HCT116 (cell line): ENCODE measurements at regions not wholly inside any gene's neighbourhood (a gene's known extent, or its start where the extent isn't known, plus 50 kb on each side); places are given as distances from the start of the nearest gene placed in this dataset.

Source experiments
- ATAC-seq: fragments of 200-7000 bp; cut with Tn5 transposase; 2 replicates; pipeline ENCODE4 v1.9.1; 2020; ENCODE audit warnings: mild to moderate bottlenecking, moderate library complexity
- BruUV-seq: library from RNA; stranded (reverse); fragments of 400-500 nt; replicated peaks from 2 replicates; lab custom pipeline; 2021; lab: Mats Ljungman, UMichigan
- CTCF ChIA-PET: fragments of 300-600 bp; sonication (Branson Sonifier 250); formaldehyde crosslinking; loops from one replicate; lab custom pipeline; 2021; ENCODE audit warnings: antibody characterized with exemption; lab: Charles Lee
- POLR2A ChIA-PET: fragments of 300-600, 350-600 bp; sonication (Branson Sonifier 250); formaldehyde crosslinking; loops from one replicate; lab custom pipeline; 2021; ENCODE audit warnings: antibody characterized with exemption; lab: Charles Lee
- RAD21 ChIA-PET, 2 experiments: fragments of 300-600 bp; sonication (Branson Sonifier 250); formaldehyde crosslinking; loops; one replicate each; lab custom pipeline; 2023; ENCODE audit warnings: low total read pairs in 2 of 2; ENCODE audit not compliant: uncharacterized antibody in 2 of 2, unreplicated experiment in 2 of 2, low non-redundant PET in 1 of 2; lab: Charles Lee
- DNase-seq: peaks from one replicate; pipeline ENCODE4 v3.0.0-alpha.2; 2010; ENCODE audit warnings: low read depth, low spot score
- H2AFZ ChIP-seq: fragments of 200-600 bp; shearing (Covaris generic), sonication (generic); 2 replicates; pipeline ENCODE4 v1.6.1; 2017; ENCODE audit warnings: low read depth, mixed run types, mixed read lengths, antibody characterized with exemption, low read length; ENCODE audit not compliant: poor library complexity, severe bottlenecking
- H3K27ac ChIP-seq: 2 replicates; pipeline ENCODE4 v1.5.1; 2012; ENCODE audit warnings: low read depth, low read length
- H3K27me3 ChIP-seq: fragments of 200-600 bp; sonication (generic); 2 replicates; pipeline ENCODE4 v1.6.1; 2016; ENCODE audit warnings: mixed run types, low read length, mixed read lengths; ENCODE audit not compliant: insufficient read depth
- H3K36me3 ChIP-seq, 2 experiments: fragments of 200-500 bp in 1 of 2; fragments of 200-600 bp in 1 of 2; sonication (Bioruptor generic) in 1 of 2; sonication (generic) in 1 of 2; 2 replicates each; pipeline versions ENCODE4 v1.5.1 to v1.6.1; 2014 to 2016; ENCODE audit warnings: low read length in 2 of 2, inconsistent platforms in 1 of 2, mixed read lengths in 1 of 2, mixed run types in 1 of 2; ENCODE audit not compliant: insufficient read depth in 2 of 2, control insufficient read depth in 1 of 2
- H3K4me1 ChIP-seq, 2 experiments: fragments of 200-600 bp in 1 of 2; sonication (generic) in 1 of 2; 2 replicates each; pipeline versions ENCODE4 v1.5.1 to v1.6.1; 2012 to 2017; ENCODE audit warnings: low read length in 2 of 2, inconsistent platforms in 1 of 2, mild to moderate bottlenecking in 1 of 2, mixed read lengths in 1 of 2, mixed run types in 1 of 2, moderate library complexity in 1 of 2; ENCODE audit not compliant: insufficient read depth in 2 of 2, control insufficient read depth in 1 of 2
- H3K4me2 ChIP-seq: fragments of 200-600 bp; sonication (generic); 2 replicates; pipeline ENCODE4 v1.6.1; 2017; ENCODE audit warnings: mixed run types, low read length, mixed read lengths
- H3K4me3 ChIP-seq, 2 experiments: fragments of 200-600 bp in 1 of 2; sonication (generic) in 1 of 2; replicated peaks in 1 of 2; 2 replicates each; pipeline ENCODE4 v1.5.1; 2011 to 2016; ENCODE audit warnings: low read length in 2 of 2, control low read depth in 1 of 2, low read depth in 1 of 2, mild to moderate bottlenecking in 1 of 2, mixed read lengths in 1 of 2, mixed run types in 1 of 2
- H3K79me2 ChIP-seq: fragments of 200-600 bp; sonication (generic); 2 replicates; pipeline ENCODE4 v1.6.1; 2017; ENCODE audit warnings: mild to moderate bottlenecking, mixed run types, low read length, moderate library complexity, mixed read lengths; ENCODE audit not compliant: insufficient read depth
- H3K9ac ChIP-seq: fragments of 200-600 bp; sonication (generic); 2 replicates; pipeline ENCODE4 v1.6.1; 2016; ENCODE audit warnings: low read length, mixed read lengths
- H3K9me2 ChIP-seq: fragments of 200-600 bp; sonication (generic), shearing (Covaris generic); 2 replicates; pipeline ENCODE4 v1.6.1; 2017; ENCODE audit warnings: mixed run types, mild to moderate bottlenecking, moderate library complexity; ENCODE audit not compliant: insufficient read depth
- H3K9me3 ChIP-seq, 2 experiments: fragments of 200-500 bp in 1 of 2; fragments of 200-600 bp in 1 of 2; sonication (Bioruptor generic) in 1 of 2; sonication (generic) in 1 of 2; 2 replicates each; pipeline ENCODE4 v1.6.1; 2014 to 2017; ENCODE audit warnings: low read length in 2 of 2, mixed read lengths in 2 of 2, inconsistent platforms in 1 of 2, low read depth in 1 of 2, mild to moderate bottlenecking in 1 of 2, mixed run types in 1 of 2, moderate library complexity in 1 of 2; ENCODE audit not compliant: control insufficient read depth in 1 of 2, insufficient read depth in 1 of 2
- H4K20me1 ChIP-seq: fragments of 200-600 bp; sonication (generic), shearing (Covaris generic); 2 replicates; pipeline ENCODE4 v1.6.1; 2017; ENCODE audit warnings: mixed run types, mild to moderate bottlenecking, moderate library complexity; ENCODE audit not compliant: insufficient read depth
- CBX3 ChIP-seq: IDR thresholded peaks from 2 replicates; pipeline ENCODE4 v1.6.1; 2012; ENCODE audit warnings: low read depth
- EGR1 ChIP-seq: IDR thresholded peaks from 2 replicates; pipeline ENCODE4 v1.6.1; 2012; ENCODE audit warnings: low read depth
- ELF1 ChIP-seq: IDR thresholded peaks from 2 replicates; pipeline ENCODE4 v1.6.1; 2012; ENCODE audit warnings: low read depth, borderline replicate concordance
- EZH2 ChIP-seq: fragments of 200-600 bp; sonication (generic); IDR thresholded peaks from 2 replicates; pipeline ENCODE4 v1.6.1; 2017; ENCODE audit warnings: antibody characterized with exemption, mixed run types
- EZH2phosphoT487 ChIP-seq: fragments of 200-600 bp; IDR thresholded peaks from 2 replicates; pipeline ENCODE4 v1.6.1; 2018; ENCODE audit warnings: antibody characterized with exemption, borderline replicate concordance
- FOSL1 ChIP-seq: IDR thresholded peaks from 2 replicates; pipeline ENCODE4 v1.6.1; 2012; ENCODE audit warnings: low read depth
- POLR2AphosphoS5 ChIP-seq: IDR thresholded peaks from 2 replicates; pipeline ENCODE4 v1.6.1; 2011; ENCODE audit warnings: mild to moderate bottlenecking, low read depth, low read length, moderate library complexity
- RAD21 ChIP-seq: IDR thresholded peaks from 2 replicates; pipeline ENCODE4 v1.6.1; 2012; ENCODE audit warnings: low read depth, mild to moderate bottlenecking
- SIN3A ChIP-seq: IDR thresholded peaks from 2 replicates; pipeline ENCODE4 v1.6.1; 2012; ENCODE audit warnings: low read depth
- SP1 ChIP-seq: IDR thresholded peaks from 2 replicates; pipeline ENCODE4 v1.6.1; 2012; ENCODE audit warnings: low read depth
- TCF7L2 ChIP-seq: IDR thresholded peaks from 2 replicates; pipeline ENCODE4 v1.7.0; 2011; ENCODE audit warnings: borderline replicate concordance, inconsistent platforms; ENCODE audit not compliant: insufficient read depth, insufficient read length; ENCODE audit errors: extremely low read depth
- YY1 ChIP-seq: IDR thresholded peaks from 2 replicates; pipeline ENCODE4 v1.6.1; 2011; ENCODE audit warnings: low read length, low read depth, moderate library complexity, mild to moderate bottlenecking; ENCODE audit not compliant: insufficient replicate concordance; ENCODE audit errors: extremely low read depth
- ZNF274 ChIP-seq: fragments of 200-500 bp; sonication (Bioruptor generic); IDR thresholded peaks from 2 replicates; pipeline ENCODE4 v1.6.1; 2014; ENCODE audit warnings: mild to moderate bottlenecking, low read depth, low read length, inconsistent platforms
- intact Hi-C: fragments of 100-400 bp; cut with micrococcal nuclease; formaldehyde crosslinking; loops from 2 replicates; pipeline ENCODE4 v1.10.0; 2022
- TF ChIP-seq, protein P1 (sequence below): IDR thresholded peaks from 2 replicates; pipeline ENCODE4 v1.6.1; 2012
- TF ChIP-seq, protein P2 (sequence below): IDR thresholded peaks from 2 replicates; pipeline ENCODE4 v1.6.1; 2012
- TF ChIP-seq, protein P3 (sequence below): IDR thresholded peaks from 2 replicates; pipeline ENCODE4 v1.6.1; 2011; ENCODE audit warnings: mild to moderate bottlenecking, low read length, moderate library complexity; ENCODE audit not compliant: insufficient replicate concordance; ENCODE audit errors: extremely low read depth
- TF ChIP-seq, protein P4 (sequence below): IDR thresholded peaks from 2 replicates; pipeline ENCODE4 v1.6.1; 2012; ENCODE audit warnings: low read depth

DNA sequence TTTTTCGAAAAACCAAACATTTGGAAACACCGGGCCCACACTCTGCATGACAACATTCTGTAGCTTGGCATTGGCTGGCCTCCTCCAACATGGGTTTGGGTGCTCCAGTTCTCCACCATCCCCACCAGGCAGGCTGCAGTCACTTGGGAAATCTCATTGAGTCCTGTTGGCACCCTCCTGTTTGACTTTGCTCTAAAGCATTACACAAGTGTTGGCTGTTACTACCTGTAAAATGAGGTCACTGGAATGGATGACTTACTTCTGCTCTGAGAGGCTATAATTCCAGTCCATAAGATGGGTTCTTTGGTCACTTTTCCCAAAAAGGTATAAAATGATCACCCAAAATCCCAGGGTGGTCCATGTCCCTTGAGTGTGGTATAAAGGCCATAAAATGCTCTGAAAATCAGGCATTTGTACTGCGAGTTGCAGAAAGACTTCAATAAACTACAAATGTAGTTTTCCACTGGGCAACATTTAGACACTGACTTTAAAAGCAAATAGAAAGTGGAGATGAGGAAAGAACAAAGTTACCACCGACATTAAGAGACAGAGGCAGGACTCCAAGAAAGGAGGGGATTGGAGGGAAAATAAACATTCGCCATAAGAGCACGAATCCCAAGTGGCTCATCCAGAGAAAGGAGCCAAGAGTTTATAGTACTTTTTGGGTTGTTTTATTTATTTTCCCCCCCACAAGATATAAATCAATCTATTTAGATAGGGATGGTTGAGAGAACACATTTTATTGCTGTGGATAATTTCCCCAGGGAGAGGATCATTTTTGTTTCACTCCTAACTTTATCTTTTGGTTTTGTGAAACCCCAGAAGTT, 295.1 kb downstream of the TLE1 start:
- RAD21 ChIA-PET: no interaction called here
- intact Hi-C loops: no loop called here
- CTCF ChIA-PET: no interaction called here
- ATAC-seq (no peak), DNase-seq (no peak)
- TF ChIP-seq SIN3A: no peak
- no peak for TF ChIP-seq POLR2AphosphoS5
- TF ChIP-seq RAD21: no peak
- TF ChIP-seq CBX3: no peak
- no peak for TF ChIP-seq EZH2
- no peak for TF ChIP-seq EZH2phosphoT487
- TF ChIP-seq ELF1: no peak
- TF ChIP-seq YY1: no peak
- no peak for TF ChIP-seq SP1
- TF ChIP-seq, protein P1, sequence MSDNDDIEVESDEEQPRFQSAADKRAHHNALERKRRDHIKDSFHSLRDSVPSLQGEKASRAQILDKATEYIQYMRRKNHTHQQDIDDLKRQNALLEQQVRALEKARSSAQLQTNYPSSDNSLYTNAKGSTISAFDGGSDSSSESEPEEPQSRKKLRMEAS: no peak
- no peak for TF ChIP-seq FOSL1
- TF ChIP-seq, protein P2, sequence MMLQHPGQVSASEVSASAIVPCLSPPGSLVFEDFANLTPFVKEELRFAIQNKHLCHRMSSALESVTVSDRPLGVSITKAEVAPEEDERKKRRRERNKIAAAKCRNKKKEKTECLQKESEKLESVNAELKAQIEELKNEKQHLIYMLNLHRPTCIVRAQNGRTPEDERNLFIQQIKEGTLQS: no peak
- TF ChIP-seq TCF7L2: no peak
- TF ChIP-seq, protein P3, sequence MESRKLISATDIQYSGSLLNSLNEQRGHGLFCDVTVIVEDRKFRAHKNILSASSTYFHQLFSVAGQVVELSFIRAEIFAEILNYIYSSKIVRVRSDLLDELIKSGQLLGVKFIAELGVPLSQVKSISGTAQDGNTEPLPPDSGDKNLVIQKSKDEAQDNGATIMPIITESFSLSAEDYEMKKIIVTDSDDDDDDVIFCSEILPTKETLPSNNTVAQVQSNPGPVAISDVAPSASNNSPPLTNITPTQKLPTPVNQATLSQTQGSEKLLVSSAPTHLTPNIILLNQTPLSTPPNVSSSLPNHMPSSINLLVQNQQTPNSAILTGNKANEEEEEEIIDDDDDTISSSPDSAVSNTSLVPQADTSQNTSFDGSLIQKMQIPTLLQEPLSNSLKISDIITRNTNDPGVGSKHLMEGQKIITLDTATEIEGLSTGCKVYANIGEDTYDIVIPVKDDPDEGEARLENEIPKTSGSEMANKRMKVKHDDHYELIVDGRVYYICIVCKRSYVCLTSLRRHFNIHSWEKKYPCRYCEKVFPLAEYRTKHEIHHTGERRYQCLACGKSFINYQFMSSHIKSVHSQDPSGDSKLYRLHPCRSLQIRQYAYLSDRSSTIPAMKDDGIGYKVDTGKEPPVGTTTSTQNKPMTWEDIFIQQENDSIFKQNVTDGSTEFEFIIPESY: no peak
- TF ChIP-seq ZNF274: no peak
- TF ChIP-seq, protein P4, sequence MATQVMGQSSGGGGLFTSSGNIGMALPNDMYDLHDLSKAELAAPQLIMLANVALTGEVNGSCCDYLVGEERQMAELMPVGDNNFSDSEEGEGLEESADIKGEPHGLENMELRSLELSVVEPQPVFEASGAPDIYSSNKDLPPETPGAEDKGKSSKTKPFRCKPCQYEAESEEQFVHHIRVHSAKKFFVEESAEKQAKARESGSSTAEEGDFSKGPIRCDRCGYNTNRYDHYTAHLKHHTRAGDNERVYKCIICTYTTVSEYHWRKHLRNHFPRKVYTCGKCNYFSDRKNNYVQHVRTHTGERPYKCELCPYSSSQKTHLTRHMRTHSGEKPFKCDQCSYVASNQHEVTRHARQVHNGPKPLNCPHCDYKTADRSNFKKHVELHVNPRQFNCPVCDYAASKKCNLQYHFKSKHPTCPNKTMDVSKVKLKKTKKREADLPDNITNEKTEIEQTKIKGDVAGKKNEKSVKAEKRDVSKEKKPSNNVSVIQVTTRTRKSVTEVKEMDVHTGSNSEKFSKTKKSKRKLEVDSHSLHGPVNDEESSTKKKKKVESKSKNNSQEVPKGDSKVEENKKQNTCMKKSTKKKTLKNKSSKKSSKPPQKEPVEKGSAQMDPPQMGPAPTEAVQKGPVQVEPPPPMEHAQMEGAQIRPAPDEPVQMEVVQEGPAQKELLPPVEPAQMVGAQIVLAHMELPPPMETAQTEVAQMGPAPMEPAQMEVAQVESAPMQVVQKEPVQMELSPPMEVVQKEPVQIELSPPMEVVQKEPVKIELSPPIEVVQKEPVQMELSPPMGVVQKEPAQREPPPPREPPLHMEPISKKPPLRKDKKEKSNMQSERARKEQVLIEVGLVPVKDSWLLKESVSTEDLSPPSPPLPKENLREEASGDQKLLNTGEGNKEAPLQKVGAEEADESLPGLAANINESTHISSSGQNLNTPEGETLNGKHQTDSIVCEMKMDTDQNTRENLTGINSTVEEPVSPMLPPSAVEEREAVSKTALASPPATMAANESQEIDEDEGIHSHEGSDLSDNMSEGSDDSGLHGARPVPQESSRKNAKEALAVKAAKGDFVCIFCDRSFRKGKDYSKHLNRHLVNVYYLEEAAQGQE: no peak
- no peak for TF ChIP-seq EGR1
- Histone ChIP-seq H3K36me3 (no peaks in the 10 kb centered on the region), H3K9ac (no peak overlapping the region), H3K9me3 (no peaks in the 10 kb centered on the region), H3K79me2 (no peaks in the 10 kb centered on the region), H2AFZ (no peak overlapping the region), H3K4me1 (peaks cover 11 to 28% of the 10 kb centered on the region in 2 experiments), H3K27ac (no peak overlapping the region), H3K27me3 (no peaks in the 10 kb centered on the region), H3K4me2 (no peak overlapping the region), H3K9me2 (no peaks in the 10 kb centered on the region), H3K4me3 (no peak overlapping the region), H4K20me1 (no peaks in the 10 kb centered on the region)
- BruUV-seq: no TSS peak
- POLR2A ChIA-PET: no interaction called here
